ENCODE measurements at regions not wholly inside any gene's neighbourhood (a gene's known extent, or its start where the extent isn't known, plus 50 kb on each side); places are given as distances from the start of the nearest gene placed in this dataset.

- no peaks in the 10 kb centered on the region; the same call in 1 of the 2 replicates for H3K9me2 ChIP-seq (ENCODE audit: insufficient read depth)
- no peak for TF ChIP-seq CTCF (conservative IDR thresholded peaks at IDR 0.05; ENCODE audit: low read depth in 2 of 2)
- TF ChIP-seq, protein P1, sequence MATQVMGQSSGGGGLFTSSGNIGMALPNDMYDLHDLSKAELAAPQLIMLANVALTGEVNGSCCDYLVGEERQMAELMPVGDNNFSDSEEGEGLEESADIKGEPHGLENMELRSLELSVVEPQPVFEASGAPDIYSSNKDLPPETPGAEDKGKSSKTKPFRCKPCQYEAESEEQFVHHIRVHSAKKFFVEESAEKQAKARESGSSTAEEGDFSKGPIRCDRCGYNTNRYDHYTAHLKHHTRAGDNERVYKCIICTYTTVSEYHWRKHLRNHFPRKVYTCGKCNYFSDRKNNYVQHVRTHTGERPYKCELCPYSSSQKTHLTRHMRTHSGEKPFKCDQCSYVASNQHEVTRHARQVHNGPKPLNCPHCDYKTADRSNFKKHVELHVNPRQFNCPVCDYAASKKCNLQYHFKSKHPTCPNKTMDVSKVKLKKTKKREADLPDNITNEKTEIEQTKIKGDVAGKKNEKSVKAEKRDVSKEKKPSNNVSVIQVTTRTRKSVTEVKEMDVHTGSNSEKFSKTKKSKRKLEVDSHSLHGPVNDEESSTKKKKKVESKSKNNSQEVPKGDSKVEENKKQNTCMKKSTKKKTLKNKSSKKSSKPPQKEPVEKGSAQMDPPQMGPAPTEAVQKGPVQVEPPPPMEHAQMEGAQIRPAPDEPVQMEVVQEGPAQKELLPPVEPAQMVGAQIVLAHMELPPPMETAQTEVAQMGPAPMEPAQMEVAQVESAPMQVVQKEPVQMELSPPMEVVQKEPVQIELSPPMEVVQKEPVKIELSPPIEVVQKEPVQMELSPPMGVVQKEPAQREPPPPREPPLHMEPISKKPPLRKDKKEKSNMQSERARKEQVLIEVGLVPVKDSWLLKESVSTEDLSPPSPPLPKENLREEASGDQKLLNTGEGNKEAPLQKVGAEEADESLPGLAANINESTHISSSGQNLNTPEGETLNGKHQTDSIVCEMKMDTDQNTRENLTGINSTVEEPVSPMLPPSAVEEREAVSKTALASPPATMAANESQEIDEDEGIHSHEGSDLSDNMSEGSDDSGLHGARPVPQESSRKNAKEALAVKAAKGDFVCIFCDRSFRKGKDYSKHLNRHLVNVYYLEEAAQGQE (IDR thresholded peaks at IDR 0.05; ENCODE audit: unreplicated experiment), result no peak
- TF ChIP-seq ZNF462 (CRISPR knock-in tag; IDR thresholded peaks at IDR 0.05), result no peak
- TF ChIP-seq ZNF331 (CRISPR knock-in tag; IDR thresholded peaks at IDR 0.05; ENCODE audit: low read depth), result no peak
- no peak for TF ChIP-seq STAT1 (IDR thresholded peaks at IDR 0.05; ENCODE audit: unreplicated experiment)
- TF ChIP-seq, protein P2, sequence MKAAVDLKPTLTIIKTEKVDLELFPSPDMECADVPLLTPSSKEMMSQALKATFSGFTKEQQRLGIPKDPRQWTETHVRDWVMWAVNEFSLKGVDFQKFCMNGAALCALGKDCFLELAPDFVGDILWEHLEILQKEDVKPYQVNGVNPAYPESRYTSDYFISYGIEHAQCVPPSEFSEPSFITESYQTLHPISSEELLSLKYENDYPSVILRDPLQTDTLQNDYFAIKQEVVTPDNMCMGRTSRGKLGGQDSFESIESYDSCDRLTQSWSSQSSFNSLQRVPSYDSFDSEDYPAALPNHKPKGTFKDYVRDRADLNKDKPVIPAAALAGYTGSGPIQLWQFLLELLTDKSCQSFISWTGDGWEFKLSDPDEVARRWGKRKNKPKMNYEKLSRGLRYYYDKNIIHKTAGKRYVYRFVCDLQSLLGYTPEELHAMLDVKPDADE (IDR thresholded peaks at IDR 0.05), result no peak
- no peak for TF ChIP-seq EZH2 (IDR thresholded peaks at IDR 0.05; ENCODE audit: low read depth, unreplicated experiment)
- no peak overlapping the region for H3K4me3 Mint-ChIP-seq
- H3K4me2 ChIP-seq, result no peak overlapping the region
- H3K4me1 Mint-ChIP-seq, result peaks cover 26% of the 10 kb centered on the region
- peaks cover 2% of the 10 kb centered on the region for H3K27me3 Mint-ChIP-seq (ENCODE audit: insufficient read depth, low read depth, poor library complexity)
- no peaks in the 10 kb centered on the region for H3K27me3 ChIP-seq (ENCODE audit: insufficient read depth)
- ATAC-seq (no peak), DNase-seq (ENCODE audit: low spot score) (no peak)
- H3K4me3 ChIP-seq, result no peak overlapping the region
- peaks cover 14% of the 10 kb centered on the region for H3K9me3 Mint-ChIP-seq
- H3K4me1 ChIP-seq (ENCODE audit: insufficient read depth), result no peaks in the 10 kb centered on the region; the same call in 1 of the 2 replicates
- H2AFZ ChIP-seq, result no peak overlapping the region
- peaks cover 4% of the 10 kb centered on the region for H3K36me3 Mint-ChIP-seq (ENCODE audit: low read depth)
- no peaks in the 10 kb centered on the region for H3K79me2 ChIP-seq (replicated peaks; ENCODE audit: insufficient read depth)
- no peaks in the 10 kb centered on the region for H4K20me1 ChIP-seq (replicated peaks; ENCODE audit: insufficient read depth)
- H3K36me3 ChIP-seq (ENCODE audit: insufficient read depth), result 0 out of 2 replicates have a peak, but pooled peaks cover 7% of the 10 kb centered on the region
- no peaks in the 10 kb centered on the region for H3F3A ChIP-seq (replicated peaks; ENCODE audit: low read depth)
- no peak overlapping the region for H3K27ac ChIP-seq (ENCODE audit: low read depth)
- no peak overlapping the region for H3K27ac Mint-ChIP-seq
Observed at GRCh38 chr20:57922083-57922482, 212.3 kb upstream of the PMEPA1 start.
